Activated CD4-positive, CD25-positive, alpha-beta regulatory T cell treated with anti-CD3 and anti-CD28 coated beads, Interleukin-2, amount 50 U/mL, for 72 hours (primary cell): ENCODE measurements at regions not wholly inside any gene's neighbourhood (a gene's known extent, or its start where the extent isn't known, plus 50 kb on each side); places are given as distances from the start of the nearest gene placed in this dataset.
"Not testable (repeated sequence)": the region's sequence is repeated elsewhere in the genome, so short reads cannot be mapped to it uniquely, and the experiment has no call there.

Experiments
- DNase-seq: peaks from one replicate; pipeline ENCODE4 v3.0.0; 2021

GRCh38 chr1:146318715-146319114 is 89.9 kb upstream of the NOTCH2NLA start:
- DNase-seq = not testable (repeated sequence)

GRCh38 chr1:146317785-146318184 is 89.0 kb upstream of the NOTCH2NLA start:
- DNase-seq = not testable (repeated sequence)

DNA sequence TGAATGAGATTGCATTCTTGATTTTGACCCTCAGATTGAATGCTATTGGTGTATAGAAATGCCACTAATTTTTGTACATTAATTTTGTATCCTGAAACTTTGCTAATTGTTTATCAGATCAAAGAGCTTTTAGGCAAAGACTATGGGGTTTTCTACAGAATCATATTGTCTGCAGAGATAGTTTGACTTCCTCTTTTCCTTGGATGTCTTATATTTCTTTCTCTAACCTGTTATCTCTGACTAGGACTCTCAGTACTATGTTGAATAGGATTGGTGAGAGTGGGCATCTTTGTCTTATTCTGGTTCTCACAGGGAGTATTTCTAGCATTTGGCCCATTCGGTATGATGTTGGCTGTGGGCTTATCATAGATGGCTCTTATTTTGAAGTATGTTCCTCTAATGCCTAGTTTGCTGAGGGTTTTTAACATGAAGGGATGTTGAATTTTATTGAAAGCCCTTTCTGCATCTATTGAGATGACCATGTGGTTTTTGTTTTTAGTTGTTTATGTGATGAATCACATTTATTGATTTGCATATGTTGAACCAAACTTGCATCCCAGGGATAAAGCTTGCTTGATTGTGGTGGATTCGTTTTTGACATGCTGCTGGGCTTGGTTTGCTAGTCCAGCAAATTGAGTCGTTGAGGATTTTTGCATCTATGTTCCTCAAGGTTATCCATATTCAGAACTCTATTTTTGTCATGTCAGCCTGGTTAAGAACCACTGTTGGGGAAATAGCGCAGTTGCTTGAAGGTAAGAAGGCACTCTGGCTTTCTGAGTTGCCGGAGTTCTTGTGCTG is 85.8 kb upstream of the NOTCH2NLA start:
- DNase-seq = not testable (repeated sequence)

GRCh38 chr1:146310579-146310978 is 81.8 kb upstream of the NOTCH2NLA start:
- DNase-seq = not testable (repeated sequence)

GRCh38 chr1:146309427-146309826 is 80.6 kb upstream of the NOTCH2NLA start:
- DNase-seq = not testable (repeated sequence)

- DNase-seq = not testable (repeated sequence)
These were observed 80.1 kb upstream of the NOTCH2NLA start for GRCh38 chr1:146308892-146309291.

GRCh38 chr1:146308152-146308551 is 79.3 kb upstream of the NOTCH2NLA start:
- DNase-seq = not testable (repeated sequence)

DNA sequence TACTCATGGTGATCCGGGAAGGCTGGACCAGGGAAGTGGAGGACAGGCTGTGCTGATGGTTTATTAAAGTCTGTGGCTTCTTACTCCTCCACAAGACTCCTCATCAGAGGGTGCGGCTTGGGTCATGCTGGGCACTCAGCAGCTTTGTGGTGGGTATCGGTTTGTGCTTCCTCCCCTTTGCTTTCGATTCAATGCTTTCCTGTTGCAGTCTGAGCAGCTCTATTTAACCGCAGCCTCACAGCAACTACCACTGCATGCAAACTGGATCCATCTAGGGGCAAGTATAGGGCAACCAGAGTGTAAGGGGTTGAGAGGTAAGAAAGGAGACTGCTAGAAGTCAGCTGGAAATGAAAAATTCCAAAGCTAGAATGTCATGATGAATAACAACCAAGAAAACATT is 78.8 kb upstream of the NOTCH2NLA start:
- DNase-seq = not testable (repeated sequence)

DNA sequence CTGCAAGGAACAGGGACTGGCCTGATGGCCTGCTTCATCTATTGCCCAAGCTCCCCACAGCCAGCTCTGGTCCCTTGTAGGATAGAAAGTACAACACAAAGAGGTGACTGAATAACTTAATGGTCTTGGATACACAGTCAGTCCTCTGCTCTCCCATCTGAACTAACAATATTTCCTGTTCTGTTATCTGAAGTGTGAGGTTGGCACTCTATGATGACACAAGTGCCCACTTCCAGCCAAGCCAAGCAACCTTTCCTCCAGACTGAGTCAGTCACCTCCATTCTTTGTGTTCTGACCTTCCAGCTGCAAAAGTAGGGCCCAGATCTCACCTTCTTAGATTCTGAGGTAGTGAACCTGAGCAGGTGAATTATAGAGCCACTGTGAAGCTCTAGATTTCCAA is 77.8 kb upstream of the NOTCH2NLA start:
- DNase-seq = not testable (repeated sequence)

DNA sequence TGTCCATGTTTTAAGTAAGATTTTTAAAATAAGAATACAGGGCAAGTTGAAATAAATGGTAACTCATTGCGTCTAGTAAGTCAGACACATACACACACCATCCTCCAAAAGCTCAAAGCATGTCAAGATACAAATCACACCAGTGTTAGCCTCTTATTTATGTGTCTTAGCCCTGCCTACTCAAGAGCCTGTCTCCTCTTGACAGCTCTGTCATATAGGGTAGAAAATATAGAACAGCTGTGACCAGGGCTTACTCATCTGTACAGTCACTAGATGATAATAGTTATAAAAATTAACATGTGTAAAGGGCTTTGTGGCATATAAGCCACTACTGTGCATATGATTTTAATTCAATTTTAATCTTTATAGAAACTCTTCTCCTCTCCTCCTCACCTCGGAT is 76.6 kb upstream of the NOTCH2NLA start:
- DNase-seq = not testable (repeated sequence)

- DNase-seq = not testable (repeated sequence)
These were observed 69.7 kb upstream of the NOTCH2NLA start for GRCh38 chr1:146298575-146298897.

- DNase-seq = not testable (repeated sequence)
These were observed 69.2 kb upstream of the NOTCH2NLA start for GRCh38 chr1:146297781-146298574.

- DNase-seq = not testable (repeated sequence)
These were observed 64.4 kb upstream of the NOTCH2NLA start for GRCh38 chr1:146292940-146293936.

DNA sequence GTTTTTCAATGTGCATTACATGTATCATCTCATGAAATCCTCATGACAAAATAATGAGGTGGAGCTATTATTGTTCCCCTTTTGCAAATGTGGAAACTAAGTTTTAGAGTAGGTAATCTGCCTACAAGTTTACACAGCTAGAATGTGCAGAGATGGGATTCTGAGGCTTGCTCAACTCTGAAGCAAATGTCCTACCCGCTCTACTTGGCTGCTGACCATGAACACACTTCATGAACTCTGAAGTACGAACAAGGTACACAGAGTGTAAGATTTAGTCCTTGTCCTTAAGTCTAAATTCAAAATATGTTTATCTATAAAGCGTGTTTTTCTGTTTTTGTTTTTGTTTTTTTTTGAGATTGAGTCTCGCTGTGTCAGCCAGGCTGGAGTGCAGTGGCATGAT is 63.6 kb upstream of the NOTCH2NLA start:
- DNase-seq = not testable (repeated sequence)

- DNase-seq = not testable (repeated sequence)
These were observed 59.1 kb upstream of the NOTCH2NLA start for GRCh38 chr1:146287881-146288280.

DNA sequence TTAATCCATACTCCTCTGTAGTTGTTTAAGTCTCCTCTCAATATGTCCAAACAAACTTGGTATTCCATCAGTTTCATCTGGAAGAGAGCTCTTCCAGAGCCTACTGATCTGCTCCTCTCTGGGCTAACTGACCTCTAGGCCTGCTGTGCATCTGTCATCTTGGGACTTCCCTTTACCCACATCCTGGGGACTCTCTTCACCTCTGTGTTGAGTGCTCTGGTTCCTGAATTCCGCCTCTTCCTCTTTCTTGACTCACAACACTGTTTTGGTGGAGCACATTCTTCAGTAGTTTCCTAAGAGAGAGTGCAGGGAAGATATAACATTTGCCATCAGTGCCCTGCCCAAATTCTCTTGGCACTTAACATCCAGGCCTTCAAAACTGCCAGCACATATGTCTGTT is 55.9 kb upstream of the NOTCH2NLA start:
- DNase-seq = not testable (repeated sequence)

DNA sequence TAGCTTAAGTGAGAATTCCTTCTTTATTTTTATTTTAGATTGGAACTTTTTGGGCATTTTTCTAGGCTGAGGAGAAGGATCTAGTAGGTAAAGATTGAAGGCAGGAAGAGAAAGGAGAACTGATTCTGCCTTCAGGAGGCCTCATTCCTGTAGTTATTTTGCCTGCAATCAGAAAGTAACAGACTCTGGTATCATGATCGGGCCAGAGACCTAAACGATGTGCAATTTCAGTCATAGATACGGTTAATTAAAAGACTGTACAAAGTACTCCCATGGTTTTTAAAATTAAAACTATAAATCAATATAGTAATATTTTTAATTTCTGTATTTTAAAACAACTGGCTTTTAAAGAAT is 54.7 kb upstream of the NOTCH2NLA start:
- DNase-seq = not testable (repeated sequence)

GRCh38 chr1:146282807-146283526 is 54.1 kb upstream of the NOTCH2NLA start:
- DNase-seq = not testable (repeated sequence)

DNA sequence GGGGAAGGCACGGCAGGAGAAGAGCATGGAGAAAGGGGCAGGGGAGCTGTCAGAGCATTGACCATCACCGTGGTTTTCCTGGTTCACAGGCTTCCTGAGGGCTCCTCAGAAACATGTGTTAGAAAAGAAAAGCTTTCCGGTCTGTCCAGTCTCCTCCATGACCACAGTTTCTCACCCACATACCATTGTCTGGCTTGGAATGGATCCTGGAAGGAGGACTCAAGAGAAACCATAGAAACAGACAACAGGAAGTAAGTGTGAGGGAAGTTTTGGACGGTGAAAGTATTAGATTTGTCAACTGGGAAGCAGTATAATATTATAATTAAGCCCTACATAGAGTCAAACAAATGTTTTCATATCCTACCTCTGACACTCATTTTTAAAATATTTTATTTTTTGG is 52.7 kb upstream of the NOTCH2NLA start:
- not testable (repeated sequence) for DNase-seq

GRCh38 chr1:146278758-146279157 is 49.9 kb upstream of the NOTCH2NLA start:
- not testable (repeated sequence) for DNase-seq
